HG03342 (cell line): ENCODE measurements at regions not wholly inside any gene's neighbourhood (a gene's known extent, or its start where the extent isn't known, plus 50 kb on each side); places are given as distances from the start of the nearest gene placed in this dataset.
"Not testable (repeated sequence)": the region's sequence is repeated elsewhere in the genome, so short reads cannot be mapped to it uniquely, and the experiment has no call there.

Experiments
- ATAC-seq: cut with Tn5 transposase; IDR thresholded peaks from one replicate; pipeline ENCODE4 v1.9.1; 2021; ENCODE audit warnings: mild to moderate bottlenecking, moderate library complexity; ENCODE audit not compliant: unreplicated experiment

DNA sequence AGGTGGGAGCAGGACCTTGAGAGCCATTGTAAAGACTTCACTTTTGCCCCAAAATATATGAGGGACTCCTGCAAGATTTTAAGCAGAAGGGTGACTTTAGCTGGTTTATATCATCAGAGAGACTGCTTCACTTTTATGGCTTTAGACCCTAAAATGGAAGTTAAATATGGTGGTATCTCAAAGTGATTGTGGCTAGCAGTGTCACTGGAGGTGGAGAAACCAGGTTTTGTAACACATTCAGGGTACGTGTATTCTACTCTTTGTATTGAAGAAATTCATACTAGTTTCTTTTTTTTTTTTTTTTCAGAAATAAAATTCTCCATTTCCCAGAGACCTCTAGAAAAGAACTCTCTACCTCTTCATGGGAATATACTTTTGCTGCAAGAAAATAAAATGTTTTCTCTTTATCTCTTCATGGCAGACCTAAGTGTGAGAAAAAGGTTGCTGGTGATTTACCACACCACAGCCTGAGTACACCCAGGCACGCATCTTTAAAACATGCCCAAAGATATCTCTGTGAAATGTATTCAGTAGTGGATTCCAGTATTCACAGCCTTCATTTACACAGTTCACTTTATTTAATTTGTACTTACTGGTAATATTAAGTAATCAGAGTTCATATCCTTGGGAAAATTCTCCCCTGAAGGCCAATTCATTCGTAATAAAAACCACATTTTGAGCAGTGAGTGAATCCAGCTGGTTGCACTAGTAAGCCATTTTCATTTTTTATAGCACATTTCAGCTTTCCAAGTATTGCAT, 74.3 kb upstream of the GUCY1A1 start:
- ATAC-seq, result no peak

DNA sequence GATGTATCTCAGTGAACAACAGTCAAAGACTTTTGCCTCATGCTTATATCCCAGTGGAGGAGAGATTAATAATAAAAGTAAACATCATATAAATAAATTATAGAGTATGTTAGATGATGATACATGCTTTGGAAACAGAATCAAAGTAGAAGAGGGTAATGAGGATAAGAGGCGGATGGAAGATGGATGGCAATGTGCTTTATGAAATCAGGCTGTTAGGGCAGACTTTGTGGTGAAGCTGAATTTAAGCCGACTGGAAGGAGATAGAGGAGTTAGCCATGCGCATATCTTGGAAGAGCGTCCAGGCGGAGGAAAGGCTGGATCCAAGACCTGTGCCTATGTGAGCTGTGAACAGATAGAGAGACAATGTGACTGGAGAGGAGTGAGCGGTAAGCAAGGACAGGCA, 74.9 kb upstream of the GUCY1A1 start:
- no peak for ATAC-seq

DNA sequence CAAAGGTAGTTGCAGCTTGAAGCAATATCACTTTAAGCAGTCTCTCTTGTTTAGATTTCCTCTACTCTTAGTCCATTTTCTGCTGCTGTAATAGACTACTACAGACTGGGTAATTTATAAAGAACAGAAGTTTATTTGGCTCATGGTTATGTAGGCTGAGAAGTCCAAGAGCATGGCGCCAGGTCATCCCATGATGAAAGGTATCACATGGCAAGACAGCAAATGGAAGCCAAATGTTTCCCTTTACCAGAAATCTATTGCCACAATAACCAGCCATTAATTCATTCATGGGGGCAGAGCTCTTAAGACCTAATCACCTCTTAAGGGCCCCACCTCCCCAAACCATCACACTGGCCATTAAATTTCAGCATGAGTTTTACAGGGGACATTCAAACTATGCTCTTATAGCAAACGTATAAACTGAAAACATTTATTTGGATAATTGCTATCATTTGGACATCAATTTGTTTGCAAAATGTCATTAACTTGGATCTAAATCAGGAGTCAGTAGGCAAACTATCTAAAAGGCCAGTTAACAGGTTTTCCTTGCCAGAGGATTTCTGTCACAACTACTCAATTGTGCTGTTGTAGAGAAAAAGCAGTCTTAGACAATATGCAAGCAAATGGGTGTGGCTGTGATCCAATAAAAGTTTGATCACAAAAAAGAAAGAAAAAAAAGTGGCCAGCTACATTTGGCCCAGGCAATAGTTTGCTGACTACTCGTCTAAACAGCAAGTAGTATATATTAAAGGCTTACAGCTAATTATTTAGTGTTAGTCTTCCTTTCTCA, 75.7 kb upstream of the GUCY1A1 start:
- ATAC-seq, result no peak

DNA sequence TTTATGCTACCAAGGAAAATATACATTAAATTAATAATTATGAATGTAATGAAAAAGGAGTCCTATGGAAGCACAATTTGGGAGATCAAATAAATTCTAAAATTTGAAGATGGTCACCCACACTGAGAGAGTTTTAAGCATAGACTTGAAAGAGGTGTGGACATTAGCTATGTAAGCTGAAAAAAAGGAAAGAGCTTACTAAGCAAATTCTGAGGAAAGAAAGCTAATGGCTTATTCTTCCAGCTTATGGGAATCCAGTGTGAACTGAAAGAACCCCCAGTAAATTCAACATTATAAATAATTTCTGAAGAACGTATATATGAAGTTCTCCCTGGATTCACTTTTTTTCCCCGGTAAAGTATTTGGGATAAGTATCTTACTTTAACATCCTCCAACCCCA, 78.2 kb upstream of the GUCY1A1 start:
- no peak for ATAC-seq

DNA sequence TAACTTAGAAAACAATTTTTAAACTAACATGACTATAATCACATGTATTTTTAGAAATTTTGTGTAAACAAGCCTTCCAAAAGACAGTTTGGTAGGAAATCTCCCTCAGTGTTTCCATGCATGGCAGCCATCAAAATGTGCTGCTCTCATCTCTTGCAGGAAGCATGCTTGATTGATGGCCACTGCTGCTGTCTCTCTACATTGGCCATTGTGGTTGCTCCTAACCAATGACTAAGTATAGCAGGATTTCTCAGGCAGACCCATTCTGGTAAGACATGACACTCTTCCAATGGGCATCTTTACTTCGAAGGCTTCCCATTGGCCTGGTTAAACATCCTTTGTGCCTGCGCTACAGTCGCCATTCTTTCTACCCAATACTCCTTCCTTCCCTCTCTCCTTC, 78.9 kb upstream of the GUCY1A1 start:
- ATAC-seq, result no peak

DNA sequence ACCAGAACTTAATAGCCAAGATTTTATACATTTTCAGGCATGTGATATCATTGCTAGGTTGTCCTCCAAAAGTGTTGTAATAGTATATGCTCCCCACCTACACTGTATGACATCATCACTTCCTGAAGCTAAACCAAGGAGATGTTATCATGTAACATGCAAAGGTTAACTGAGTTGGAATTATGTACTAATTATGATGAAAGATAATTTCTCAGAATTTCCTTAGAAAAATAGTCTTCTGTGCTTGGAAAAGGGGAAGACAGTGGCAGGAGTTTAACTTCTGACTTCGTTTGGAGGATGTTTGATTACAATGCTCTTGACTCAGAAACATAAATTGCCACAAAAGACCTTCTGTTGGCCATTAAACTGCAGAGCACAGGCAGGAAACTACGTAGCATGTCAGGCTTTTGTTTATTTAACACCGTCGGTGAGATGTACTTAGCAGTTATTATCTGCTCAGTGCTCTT, 83.6 kb upstream of the GUCY1A1 start:
- ATAC-seq, result no peak

DNA sequence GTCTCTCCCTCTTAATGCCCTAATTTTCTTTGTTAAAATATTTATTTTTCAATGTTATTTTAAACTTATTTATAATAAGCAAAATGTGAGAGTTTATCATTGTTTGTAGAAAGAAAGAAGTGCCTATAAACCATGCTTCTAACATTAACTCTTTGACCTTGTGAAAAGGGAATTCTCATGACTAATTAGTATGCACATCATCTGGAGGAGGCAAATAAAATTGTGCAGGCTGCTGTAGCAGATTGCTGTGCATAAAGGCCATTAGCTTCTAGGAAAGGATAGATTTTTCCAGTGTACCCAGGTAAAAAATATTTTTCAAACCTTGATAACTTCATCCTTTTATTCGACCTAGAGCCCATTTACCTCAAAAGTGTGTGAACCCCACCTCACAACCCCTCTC, 84.6 kb upstream of the GUCY1A1 start:
- no peak for ATAC-seq

DNA sequence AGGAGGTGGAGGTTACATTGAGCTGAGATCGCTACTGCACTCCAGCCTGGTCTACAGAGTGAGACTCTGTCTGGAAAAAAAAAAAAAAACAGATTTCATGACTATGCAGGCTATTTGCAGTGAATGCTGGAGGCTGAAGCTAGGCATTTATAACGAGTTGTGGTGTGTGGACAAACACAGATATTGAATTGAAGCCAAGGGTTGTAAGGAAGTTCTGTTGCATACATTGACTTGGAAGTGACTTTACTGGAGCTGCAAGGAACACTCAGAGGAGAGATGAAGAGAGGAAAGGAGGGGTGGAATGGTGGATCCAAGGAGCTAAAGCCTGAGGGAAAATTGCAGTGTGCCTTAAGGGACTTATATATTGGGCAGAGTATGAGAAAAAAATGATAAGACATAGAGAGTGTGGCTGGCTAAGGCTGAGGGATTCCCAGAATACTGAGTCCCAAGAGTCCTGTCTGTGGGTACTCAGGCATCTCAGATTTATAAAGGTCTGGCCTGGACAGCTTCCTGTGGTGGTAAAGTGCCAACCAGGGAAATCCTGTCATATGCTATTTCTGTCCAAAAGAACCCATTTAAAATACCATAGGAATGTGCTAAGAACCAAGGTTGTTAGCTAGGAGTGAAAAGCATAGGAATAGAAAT, 87.8 kb upstream of the GUCY1A1 start:
- ATAC-seq, result no peak

DNA sequence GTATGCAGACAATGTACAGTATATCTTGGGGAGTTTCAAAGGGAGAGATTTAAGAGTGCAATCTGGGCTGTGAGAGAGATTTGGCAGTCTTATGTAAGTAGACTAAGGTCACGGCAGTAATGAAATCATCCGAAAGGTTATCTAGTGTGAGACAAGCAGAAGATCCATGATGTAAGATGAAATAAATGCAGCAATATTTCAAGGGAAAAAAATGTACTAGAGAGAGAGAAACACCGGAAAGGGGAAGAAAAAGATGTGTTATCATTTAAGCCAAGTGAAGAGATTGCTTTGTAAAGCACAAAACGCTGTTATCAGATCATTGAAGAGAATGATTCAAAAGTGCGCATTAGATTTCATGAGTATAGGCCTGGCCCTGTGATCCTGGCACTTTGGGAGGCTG, 88.4 kb upstream of the GUCY1A1 start:
- ATAC-seq, result no peak

DNA sequence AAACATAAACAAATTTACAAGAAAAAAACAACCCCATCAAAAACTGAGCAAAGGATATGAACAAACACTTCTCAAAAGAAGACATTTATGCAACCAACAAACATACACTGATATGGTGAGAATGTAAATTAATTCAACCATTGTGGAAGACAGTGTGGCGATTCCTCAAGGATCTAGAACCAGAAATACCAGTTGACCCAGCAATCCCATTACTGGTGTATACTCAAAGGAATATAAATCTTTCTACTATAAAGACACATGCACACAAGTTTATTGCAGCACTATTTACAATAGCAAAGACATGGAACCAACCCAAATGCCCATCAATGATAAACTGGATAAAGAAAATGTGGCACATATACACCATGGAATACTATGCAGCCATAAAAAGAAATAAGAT, 92.3 kb upstream of the GUCY1A1 start:
- not testable (repeated sequence) for ATAC-seq

DNA sequence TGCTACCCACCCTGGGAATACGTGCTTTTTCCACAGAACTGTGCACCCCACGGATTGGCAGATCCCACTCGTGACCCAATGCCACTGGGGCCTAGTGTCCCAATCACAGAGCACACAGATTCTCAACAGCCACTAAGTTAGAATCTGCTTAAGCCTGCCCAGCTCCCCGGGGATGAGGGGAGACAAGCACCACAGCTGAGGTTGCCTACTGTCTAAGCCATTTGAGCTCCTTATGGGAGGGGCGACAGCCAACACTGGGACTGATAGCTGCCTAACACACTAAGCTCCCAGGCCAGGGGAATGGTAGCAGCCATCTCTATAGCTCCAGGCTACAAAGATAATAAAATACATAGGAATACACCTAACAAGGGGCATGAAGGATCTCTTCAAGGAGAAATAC, 93.5 kb upstream of the GUCY1A1 start:
- no peak for ATAC-seq

DNA sequence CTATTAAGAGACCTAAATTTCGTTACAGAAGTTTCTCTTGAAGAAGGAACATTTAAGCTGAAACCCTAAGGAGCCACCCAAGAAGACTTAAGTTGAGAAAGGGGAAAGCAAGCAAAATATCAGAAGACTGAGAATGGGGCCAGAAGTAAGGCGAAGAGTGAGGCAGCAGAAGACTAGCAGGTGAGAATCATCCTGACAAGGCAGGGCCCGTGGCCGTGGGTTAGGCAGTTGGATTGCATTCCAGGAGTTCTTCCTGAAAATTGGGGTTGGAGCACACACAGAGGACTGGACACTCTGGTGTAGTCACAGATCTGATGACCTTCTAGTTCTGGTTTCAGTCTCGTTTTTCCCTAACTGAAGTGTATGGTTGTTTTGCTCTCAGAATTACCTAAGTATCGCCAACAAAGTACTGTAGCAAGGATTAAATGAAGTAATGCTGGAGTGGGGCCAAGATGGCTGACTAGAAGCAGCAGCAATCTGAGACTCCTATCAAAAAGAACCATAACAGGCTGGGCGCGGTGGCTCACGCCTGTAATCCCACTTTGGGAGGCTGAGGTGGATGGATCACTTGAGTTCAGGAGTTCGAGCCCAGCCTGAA, 94.4 kb upstream of the GUCY1A1 start:
- ATAC-seq, result no peak

DNA sequence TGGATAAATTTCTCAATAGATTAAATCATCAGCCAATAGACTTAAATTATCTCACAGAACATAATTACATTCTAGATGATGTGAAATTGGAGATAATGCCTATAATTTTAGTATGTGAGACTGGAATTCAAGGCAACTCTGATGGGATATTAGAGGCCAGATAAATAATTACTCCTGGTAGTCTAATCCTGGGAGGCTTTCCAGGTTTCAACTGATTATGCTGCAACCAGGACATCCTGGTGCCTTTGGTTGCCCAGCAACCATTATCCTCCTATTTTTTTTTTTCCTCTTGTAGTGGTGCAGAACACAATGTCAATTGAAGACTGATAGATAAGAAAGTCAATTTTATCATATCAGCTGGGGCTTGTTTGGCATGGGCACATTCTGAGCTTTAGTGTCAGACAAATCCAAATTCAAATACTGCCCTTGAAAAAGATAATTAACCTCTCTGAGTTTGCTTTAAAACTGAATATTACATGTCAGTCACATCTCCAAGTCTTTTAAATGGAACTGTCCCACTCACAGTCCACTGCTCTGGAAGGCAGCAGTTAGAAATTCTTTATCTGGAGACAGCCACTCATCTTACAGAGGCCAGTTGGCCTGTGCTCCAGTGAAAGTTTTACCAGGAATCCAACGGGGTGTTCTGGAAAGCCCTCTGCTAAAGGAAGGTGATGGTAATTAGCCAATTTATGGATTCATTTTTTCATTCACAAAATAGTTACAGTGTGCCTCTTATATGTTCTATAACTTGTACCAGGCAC, 95.3 kb upstream of the GUCY1A1 start:
- ATAC-seq, result no peak

DNA sequence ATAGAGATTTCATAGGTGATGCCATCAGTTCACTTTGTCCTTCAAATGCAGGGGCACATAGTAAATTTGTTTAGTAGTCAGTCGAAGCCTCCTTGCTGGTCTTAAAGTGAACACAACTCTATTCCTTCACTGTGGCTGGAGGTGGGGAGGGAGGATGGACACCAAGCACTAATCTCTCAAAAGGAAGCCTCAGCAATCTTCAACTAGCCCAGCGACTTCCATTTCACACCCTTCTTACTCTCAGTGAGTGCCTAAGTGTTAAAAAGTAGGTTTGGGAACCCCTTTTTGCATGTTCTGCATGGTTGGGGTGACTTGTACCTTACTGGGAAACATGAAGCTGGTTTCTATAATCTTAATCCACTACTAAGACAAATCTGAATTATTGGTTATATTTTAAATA, 96.0 kb upstream of the GUCY1A1 start:
- no peak for ATAC-seq

DNA sequence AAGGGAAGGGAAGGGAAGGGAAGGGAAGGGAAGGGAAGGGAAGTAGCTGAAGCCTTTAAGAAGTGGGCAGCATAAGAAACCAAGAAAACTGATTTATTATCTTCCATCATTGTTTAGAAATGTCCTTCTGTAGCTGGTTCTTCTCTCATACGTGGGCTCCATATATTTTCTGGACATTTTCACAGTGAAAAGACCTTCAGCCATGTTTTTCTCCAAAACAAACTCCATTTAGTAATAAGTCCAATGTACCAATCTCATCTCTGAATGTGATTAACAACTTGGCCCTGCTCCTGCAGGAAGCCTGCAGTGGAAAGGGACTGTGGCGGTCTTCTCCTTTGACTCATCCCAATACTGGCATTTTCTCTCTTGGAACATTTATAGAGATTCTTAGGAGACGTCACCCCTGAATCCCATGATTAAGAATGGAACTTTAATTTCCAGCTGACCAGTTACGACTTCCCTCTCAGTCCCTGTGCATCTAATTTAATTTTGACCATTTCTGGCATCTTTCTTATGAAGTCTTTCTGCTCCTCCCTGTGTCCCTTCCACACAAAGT, 96.6 kb upstream of the GUCY1A1 start:
- ATAC-seq, result no peak

DNA sequence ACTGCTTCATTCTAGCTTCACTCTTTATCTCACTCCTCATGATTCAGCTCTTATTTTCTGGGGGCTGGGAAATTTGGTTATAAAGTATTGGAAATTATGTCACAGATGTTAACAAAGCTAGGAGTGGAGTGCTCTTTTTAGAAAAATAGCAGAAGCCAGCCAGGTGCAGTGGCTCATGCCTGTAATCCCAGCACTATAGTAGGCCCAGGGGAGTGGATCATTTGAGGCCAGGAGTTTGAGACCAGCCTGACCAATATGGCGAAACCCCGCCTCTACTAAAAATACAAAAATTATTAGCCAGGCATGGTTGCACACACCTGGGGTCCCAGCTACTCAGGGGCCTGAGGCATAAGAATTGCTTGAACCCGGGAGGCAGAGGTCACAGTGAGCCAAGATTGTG, 97.2 kb upstream of the GUCY1A1 start:
- ATAC-seq, result no peak

DNA sequence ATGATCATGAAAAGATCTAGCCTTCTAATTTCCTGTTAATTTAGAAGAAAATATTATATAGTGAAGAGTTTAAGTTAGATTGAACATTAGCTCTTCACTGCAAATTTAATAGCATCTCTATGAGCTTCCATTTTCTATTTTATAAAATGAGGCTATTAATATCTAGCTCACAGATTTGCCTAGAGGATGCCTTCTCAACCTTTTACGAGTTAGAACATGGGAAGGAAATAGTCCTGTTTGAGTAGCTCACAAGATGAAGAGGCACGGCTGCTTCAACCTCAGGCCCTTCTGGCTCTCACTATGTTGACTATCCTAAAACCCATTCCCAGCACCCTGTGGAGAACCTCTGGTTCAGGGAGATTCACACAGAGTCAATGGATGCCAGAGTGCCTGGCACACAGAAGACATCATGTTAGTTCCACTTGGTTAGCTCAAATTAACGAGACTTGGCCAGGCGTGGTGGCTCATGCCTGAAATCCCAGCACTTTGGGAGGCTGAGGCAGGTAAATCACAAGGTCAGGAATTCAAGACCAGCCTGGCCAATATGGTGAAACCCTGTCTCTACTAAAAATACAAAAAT, 97.9 kb upstream of the GUCY1A1 start:
- ATAC-seq, result no peak

DNA sequence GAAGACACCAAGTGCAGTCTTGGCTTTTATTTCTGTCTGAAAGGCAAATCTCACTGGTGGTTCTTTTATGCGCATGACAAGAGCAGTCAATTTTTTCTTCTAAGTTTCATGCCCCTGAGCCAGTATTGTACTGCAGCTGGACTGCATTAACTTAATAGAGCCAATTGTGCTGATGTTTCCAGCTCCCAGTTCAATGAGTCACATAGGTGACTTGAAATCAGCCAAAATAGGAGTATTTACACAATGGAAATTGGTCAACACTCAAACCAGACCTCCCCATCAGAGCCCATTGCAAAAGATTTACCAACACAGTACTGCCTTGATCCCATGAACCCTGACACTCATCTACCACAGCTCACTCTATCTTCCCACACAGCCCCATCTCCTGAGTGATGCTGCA, 100.3 kb upstream of the GUCY1A1 start:
- no peak for ATAC-seq

DNA sequence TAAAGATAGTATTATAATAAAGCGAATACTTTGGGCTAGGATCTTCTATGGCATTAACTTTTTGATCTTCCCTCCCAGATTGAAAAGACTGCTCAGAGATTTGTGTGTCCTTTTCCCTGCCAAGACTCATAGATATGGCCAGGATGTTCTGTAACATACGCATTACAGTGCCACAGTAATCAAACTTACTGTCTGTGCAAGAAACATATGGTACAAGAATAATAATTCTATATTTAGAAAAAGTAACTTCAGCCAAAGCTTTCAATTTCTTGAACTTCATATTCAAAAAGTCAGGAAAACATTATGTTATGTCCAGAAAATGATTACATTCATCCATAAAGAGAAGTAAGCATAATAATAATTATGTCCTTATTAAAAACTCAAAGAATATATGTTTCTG, 100.9 kb upstream of the GUCY1A1 start:
- ATAC-seq, result no peak

DNA sequence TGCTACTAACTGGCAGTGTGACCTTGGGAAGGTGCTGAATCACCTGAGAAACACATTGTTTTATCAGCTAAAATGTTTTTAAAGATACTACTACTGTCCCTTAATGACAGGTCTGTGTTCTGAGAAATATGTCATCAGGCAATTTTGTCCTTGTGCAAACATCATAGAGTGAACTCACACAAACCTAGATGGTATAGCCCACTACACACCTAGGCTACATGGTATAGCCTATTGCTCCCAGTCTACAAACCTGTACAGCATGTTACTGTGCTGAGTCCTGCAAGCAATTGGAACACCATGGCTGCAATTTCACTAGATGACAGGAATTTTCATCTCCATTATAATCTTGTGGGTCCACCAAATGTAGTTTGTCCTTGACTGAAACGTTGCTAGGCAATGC, 101.3 kb upstream of the GUCY1A1 start:
- no peak for ATAC-seq
